SIG-M5 (cell line): ENCODE measurements at regions not wholly inside any gene's neighbourhood (a gene's known extent, or its start where the extent isn't known, plus 50 kb on each side); places are given as distances from the start of the nearest gene placed in this dataset.

Source experiments
- DNase-seq: peaks from one replicate; lab custom pipeline; 2025; lab: John Stamatoyannopoulos, UW

DNA sequence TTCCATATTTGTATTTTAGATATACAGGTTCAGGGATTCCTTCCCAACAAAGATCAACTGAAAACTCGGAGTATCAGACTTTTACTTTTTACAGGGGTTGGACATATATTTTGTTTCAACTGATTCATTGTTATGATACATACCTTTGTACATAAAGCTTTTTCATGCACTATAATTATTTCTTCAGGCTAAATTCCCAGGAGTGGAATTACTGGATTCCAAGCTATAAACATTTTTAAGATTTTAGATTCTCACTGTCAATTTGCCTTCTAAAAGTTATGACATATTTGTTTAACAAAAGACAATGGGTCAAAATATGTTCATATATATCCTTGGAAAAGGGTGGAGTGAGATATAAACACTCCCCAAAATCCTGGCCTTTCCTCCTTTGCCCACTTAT lies 449.0 kb downstream of the PDCD6IP start:
- no peak for DNase-seq

GRCh38 chr3:34248352-34248751 lies 449.9 kb downstream of the PDCD6IP start:
- DNase-seq, result no peak

DNA sequence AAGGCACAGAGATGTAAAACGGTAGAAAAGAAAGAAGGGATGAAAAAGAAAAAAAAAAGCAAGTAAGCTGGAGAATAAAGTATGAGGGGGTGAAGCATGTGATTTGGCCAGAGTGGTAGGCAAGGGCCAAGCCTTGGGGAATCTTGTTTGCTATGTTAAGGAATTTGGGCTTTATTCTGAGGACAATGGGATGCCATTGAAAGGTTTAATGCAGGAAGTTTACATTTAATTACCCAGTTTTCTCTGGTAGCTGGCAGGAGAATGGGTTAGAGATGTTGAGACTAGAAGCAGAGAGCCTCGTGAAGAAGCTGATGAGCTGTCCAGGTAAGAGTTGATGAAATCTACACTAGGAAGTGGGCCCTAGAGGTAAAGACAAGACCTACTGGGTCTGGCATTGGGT lies 455.9 kb downstream of the PDCD6IP start:
- no peak for DNase-seq

DNA sequence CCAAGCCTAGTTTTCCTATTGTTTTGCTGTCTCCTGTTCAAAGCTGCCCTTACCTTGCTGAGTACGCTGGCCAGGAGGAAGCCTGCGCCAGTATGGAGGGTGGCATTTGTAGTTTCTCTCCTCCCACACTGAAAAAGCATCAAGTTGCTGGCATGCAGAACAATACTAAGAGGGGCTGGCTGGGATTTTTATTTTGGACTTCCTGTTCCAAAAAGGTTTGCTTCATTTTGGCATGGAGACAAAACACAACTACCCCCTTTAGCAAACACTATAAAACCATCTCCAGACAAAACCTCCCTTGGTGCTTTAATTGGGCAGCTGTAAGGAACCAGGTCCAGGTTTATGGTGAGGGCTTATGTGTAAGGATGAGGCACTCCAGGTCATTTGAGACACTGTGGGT lies 457.6 kb downstream of the PDCD6IP start:
- no peak for DNase-seq

- no peak for DNase-seq
Measured at GRCh38 chr3:34256791-34257190, 458.4 kb downstream of the PDCD6IP start.

DNA sequence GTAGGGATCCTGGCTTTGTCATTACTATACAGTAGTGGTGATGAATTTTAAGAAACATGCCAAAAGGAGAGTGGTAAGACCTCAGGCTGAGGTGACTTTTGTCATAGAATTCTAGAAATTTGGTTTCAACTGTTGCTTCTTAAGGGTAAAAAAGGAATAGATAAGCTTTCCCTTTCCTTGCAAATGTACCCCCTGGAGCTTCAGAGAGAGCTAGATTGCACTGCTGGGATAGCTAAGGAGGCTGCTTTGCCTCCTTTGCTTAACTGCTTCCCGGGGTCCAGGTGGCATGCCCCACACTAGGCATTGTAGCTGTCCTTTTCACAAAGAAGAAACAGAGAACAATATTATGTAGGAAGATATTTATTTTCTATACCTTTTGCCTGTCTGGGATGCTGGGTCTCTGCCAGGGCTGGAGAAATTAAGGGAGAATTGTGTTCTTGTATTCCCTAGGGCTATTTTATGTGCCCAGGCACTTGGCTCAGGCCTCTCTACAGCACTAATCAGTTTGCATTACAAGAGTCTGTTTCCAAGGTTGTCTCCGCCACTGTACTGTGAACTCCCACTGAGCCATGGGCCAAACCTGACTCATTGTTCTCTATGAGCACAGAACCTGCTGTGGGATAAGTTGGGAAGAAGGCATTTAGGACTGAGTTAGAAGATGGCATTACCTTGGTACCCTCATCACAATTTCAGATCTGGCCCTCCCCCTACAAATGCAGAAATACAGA lies 460.0 kb downstream of the PDCD6IP start:
- no peak for DNase-seq

DNA sequence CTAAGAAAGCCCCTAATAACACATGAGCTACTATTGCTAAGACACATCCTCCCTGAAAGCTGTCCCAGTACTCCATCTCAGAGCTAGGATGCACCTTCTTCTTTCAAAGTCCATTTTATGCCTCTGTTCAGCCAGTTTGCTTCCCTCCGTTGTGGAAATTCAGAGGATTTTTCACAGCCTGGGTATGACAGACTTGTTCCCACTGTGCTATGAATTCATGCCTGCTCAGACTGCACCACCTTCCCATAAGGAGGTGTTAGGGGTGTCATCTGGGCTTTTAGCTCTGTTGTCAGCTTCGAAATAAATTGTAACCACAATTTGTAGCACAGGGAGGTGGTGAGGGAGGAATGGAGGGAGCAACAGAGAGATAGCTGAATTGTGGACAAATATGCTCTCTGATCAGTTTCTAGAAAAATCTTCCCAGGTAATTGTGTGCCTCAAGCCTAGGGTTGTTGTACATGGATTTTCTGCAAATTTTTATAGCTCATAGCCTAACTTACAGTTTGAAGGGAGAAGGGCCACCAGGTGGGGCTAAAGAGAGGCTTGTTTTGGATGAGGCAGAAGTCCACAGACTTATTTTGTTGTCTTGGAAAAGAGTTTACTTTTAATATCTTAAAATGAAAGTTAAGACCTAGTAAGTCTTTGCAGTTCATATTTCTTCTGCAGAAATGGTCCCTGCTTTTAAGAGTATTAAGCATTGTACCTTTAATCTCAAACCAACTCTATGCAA lies 462.0 kb downstream of the PDCD6IP start:
- no peak for DNase-seq

- DNase-seq, result no peak
Measured at GRCh38 chr3:34261001-34261385, 462.6 kb downstream of the PDCD6IP start.

DNA sequence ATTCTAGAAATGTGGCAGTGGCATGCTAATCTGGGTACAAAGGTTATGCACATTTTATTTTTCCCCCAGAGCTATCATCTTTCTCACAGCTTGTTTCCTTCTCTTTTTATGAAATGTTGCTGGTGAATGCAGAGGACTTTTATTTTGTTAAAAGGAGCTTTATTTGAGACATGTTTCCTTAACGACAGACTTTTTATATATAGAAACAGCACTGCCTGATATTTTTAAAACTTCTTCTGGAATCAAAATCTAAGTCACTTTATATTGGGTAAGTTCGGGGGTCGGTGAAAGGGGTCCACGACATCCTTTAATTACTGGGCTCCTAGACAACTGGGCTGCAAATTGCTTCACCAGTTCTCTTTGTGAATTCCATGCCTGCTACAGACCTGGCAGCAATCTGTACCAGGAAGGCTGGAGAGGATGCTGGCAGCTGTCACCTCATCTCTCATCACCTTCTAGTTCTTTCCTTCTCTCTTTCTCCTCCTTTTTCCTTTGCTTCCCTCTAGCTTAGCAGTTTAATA lies 464.7 kb downstream of the PDCD6IP start:
- no peak for DNase-seq

- DNase-seq, result no peak
Measured at GRCh38 chr3:34264337-34265041, 466.1 kb downstream of the PDCD6IP start.

DNA sequence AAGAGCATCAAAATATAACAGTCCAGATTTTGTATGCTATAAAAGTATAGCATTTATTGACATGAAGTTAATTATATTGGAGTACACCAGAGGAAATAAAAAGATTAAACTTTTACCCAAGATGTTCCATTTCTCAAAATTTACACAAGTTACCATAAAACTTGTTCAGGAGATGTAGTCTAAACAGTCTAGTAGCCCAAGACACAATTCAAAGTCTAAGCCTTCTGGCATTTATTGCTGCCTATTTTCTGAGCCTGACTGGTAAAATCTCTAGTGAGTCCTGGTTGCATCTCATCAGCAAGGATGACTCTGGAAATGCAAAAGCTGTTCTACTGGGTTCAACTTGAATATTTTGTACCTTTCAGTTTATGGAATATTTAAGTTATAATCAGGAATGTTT lies 468.7 kb downstream of the PDCD6IP start:
- no peak for DNase-seq

- DNase-seq, result no peak
Measured at GRCh38 chr3:34268032-34268709, 469.7 kb downstream of the PDCD6IP start.

DNA sequence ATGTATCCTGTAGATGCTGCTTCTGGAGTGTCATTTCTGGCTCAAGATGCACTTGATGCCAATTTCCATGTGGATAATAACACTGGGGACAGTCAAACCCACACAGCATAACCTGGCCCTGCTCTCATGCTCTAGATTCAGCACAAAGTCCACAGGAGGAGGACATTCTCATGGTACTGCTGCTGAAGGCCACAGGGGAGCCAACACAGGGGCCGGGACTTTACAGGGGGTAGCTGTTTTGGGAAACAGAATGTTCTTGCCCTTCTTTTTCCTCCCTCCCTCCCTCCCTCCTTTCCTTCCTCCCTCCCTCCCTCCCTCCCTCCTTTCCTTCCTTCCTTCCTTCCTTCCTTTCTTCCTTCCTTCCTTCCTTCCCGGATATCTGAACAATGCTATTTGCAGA lies 477.4 kb downstream of the PDCD6IP start:
- DNase-seq, result no peak

DNA sequence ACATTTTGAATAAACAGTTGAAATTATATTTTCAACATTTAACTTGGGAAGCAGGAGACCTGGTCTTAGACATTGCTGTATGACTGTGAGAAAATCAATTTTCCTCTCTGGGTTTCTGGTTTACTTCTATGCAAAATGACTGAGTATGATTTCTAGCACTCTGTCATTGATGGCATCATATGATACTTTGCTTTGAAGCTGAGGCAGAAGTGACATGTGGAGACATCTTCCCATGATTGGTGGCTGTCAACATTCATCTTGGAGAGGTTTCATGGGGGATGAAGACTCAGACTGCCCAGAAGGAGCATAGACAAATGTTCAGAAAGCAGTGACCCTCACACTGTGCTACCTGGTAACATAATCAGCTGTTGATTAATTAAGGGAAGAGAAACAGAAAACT lies 477.9 kb downstream of the PDCD6IP start:
- DNase-seq, result no peak

DNA sequence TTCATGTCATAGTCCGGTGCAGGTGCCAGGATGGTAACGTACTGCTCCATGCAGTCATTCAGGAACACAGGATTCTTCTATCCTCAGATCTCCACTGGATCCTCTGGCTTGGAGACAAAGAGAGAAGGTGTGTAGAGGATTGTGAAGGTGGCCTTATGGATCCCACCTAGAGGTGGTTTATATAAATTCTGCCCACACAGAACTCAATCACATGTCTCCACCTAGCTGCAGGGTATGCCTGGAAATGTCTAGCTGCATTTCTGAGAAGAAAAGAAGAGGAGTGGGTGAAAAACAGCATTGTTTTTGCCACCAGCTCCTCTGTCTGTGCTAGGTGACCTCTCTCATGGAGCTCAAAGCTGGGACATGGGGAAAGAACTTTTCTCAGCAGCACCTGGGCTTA lies 478.7 kb downstream of the PDCD6IP start:
- DNase-seq, result no peak

- DNase-seq, result no peak
Measured at GRCh38 chr3:34279901-34280300, 481.5 kb downstream of the PDCD6IP start.

DNA sequence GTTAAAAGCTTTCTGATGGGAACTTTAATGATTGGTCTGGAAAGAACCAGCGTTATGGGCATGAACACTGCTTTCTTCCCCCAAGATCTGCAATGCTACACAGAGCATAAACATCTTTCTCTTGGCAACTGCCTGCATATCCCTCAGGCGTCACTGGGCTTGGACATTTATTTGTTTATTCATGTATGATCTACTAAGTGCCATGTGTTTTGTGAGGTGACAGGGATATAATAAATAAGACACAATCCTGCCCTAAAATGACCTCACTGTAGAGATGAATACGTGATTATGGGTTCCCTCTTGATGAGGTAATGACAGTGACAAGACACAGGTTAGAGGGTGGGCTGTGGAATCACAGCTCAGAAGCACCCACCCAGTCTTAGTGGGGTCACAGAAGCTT lies 485.3 kb downstream of the PDCD6IP start:
- DNase-seq, result no peak

GRCh38 chr3:34284959-34285826 lies 486.8 kb downstream of the PDCD6IP start:
- no peak for DNase-seq

DNA sequence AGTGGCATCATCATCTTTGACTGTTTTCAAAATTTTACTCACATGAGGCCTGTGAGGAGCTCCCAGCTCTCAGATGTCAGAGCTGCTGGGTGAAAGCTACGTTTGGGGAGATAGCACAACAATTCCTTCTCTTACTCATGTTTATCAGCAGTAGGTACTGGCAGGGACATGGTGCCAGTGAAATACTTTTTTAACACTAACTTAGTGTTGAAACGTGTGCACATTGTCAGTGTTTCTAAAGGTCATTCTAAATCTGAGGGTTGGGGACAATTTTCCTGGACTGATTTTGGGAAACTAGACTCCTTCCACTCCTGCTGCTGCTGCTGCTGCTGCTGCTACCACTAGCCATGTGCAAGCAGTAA lies 487.4 kb downstream of the PDCD6IP start:
- no peak for DNase-seq

DNA sequence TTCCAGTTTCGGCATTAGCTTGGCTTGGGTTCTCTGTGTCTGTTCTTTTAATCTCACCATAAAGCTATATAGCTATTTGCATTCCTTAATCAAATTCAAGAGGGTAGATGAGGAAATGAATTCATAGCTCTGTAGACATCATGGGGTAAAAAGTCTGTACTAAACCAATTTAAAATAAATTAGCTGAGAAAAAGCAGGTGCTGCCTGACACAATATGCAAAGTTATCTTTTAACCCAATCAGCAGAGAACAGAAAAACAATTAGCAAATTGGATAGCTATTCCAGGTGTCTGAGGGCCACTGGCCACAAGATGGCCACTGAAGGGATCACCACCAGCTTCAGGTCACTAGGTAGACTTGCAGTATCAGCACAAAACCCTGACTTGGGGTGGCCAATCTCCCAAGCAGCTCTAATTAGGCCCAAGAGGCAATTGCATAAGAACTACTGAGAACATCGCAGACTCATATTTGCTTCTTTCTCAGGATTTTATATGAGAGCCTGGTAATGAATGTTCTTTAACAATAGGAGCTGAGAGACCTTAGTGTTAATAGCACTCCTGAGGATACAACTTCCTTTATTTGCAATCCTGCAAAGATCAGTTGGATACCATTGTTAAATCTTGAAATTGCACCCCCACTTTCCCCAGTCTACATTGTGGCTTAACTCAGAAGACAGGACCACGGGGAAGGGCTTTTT lies 494.3 kb downstream of the PDCD6IP start:
- no peak for DNase-seq

GRCh38 chr3:34294240-34294639 lies 495.8 kb downstream of the PDCD6IP start:
- no peak for DNase-seq
